Nephron (organoid): ENCODE measurements at regions not wholly inside any gene's neighbourhood (a gene's known extent, or its start where the extent isn't known, plus 50 kb on each side); places are given as distances from the start of the nearest gene placed in this dataset.
"Not testable (repeated sequence)": the region's sequence is repeated elsewhere in the genome, so short reads cannot be mapped to it uniquely, and the experiment has no call there.

Source experiments
- H3K27ac Mint-ChIP-seq, 3 experiments: 2 replicates each; pipeline ENCODE4 v1.8.0; 2020; ENCODE audit warnings: mixed read lengths in 3 of 3, mild to moderate bottlenecking in 2 of 3, moderate library complexity in 1 of 3
- H3K27me3 Mint-ChIP-seq: 2 replicates; pipeline ENCODE4 v1.8.0; 2021; ENCODE audit warnings: low read depth, mild to moderate bottlenecking, moderate library complexity, mixed read lengths
- H3K36me3 Mint-ChIP-seq: 2 replicates; pipeline ENCODE4 v1.8.0; 2020; ENCODE audit warnings: low read depth, mixed read lengths
- H3K4me1 Mint-ChIP-seq: 2 replicates; pipeline ENCODE4 v1.8.0; 2020; ENCODE audit warnings: mixed read lengths
- H3K4me3 Mint-ChIP-seq, 3 experiments: 2 replicates each; pipeline ENCODE4 v1.8.0; 2020; ENCODE audit warnings: mild to moderate bottlenecking in 3 of 3, mixed read lengths in 3 of 3, moderate library complexity in 2 of 3
- H3K9me3 Mint-ChIP-seq: 2 replicates; pipeline ENCODE4 v1.8.0; 2020; ENCODE audit warnings: mixed read lengths
- CTCF ChIP-seq, 3 experiments: fragments of 200-600 bp; sonication (generic); IDR thresholded peaks; one replicate each; pipeline ENCODE4 v1.5.0; 2021; ENCODE audit warnings: antibody characterized with exemption in 3 of 3; ENCODE audit not compliant: unreplicated experiment in 3 of 3

DNA sequence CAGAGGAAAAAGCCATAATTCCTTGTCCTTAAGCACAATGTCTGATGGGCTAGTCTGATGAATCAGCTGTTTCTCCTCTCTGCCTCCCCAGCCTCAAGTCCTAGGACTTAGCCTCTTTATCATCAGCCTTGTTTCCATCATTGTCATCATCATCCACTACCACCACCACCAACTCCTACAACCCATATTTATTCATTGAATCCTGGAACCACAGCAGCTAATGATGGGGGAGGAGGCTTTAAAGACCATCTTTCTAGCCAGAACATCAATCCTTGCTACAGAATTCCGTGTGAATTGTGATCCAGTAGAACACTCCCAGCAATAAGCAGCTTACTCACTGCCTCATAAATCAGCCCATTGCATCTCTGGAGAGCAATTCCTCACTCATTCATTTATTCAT, 97.6 kb upstream of the TMEM132E start:
- Mint-ChIP-seq H3K4me1 (no peaks in the 10 kb centered on the region), H3K9me3 (no peaks in the 10 kb centered on the region), H3K27me3 (peaks cover 47% of the 10 kb centered on the region), H3K4me3 (no peak overlapping the region), H3K36me3 (no peaks in the 10 kb centered on the region), H3K27ac (no peak overlapping the region)
- no peak for TF ChIP-seq CTCF (IDR thresholded peaks at IDR 0.05; ENCODE audit: unreplicated experiment in 3 of 3)

- H3K9me3 Mint-ChIP-seq, result no peaks in the 10 kb centered on the region
Observed at GRCh38 chr17:34479371-34479770, 100.0 kb upstream of the TMEM132E start.

DNA sequence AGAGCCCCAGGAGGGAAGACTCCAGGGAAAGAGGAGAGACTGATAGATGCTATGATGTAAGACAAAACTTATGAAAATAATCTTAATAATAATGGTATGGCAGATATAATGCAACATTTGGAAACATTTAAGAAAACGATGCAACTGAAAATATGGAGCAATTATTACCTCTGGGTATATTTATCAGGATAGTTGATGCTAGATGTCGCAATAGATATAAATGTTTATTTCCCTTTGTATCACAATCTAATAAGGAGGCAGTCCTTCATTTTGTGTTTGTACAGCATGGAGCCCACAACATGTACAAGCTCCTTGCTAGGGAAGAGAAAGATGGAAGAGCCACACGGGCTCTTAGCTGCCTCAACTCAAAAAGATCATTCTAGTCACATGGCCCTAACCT, 101.1 kb upstream of the TMEM132E start:
- Mint-ChIP-seq H3K9me3 (no peaks in the 10 kb centered on the region), H3K36me3 (no peaks in the 10 kb centered on the region), H3K27me3 (peaks cover 26% of the 10 kb centered on the region), H3K4me1 (no peaks in the 10 kb centered on the region), H3K4me3 (no peak overlapping the region), H3K27ac (no peak overlapping the region)
- no peak for TF ChIP-seq CTCF (IDR thresholded peaks at IDR 0.05; ENCODE audit: unreplicated experiment in 3 of 3)

More at GRCh38 chr17:34479371-34479770, 100.0 kb upstream of the TMEM132E start:
- Mint-ChIP-seq H3K36me3 (no peaks in the 10 kb centered on the region), H3K4me1 (no peaks in the 10 kb centered on the region), H3K27ac (no peak overlapping the region), H3K4me3 (no peak overlapping the region), H3K27me3 (peaks cover 29% of the 10 kb centered on the region)
- TF ChIP-seq CTCF (IDR thresholded peaks at IDR 0.05; ENCODE audit: unreplicated experiment in 3 of 3), result no peak

- H3K36me3 Mint-ChIP-seq, result no peaks in the 10 kb centered on the region
- no peak overlapping the region for H3K27ac Mint-ChIP-seq
- no peak for TF ChIP-seq CTCF (IDR thresholded peaks at IDR 0.05; ENCODE audit: unreplicated experiment in 3 of 3)
- no peaks in the 10 kb centered on the region for H3K4me1 Mint-ChIP-seq
- H3K9me3 Mint-ChIP-seq, result no peaks in the 10 kb centered on the region
- no peak overlapping the region for H3K4me3 Mint-ChIP-seq
- peaks cover 18% of the 10 kb centered on the region for H3K27me3 Mint-ChIP-seq
Observed at GRCh38 chr17:34475296-34475695, 104.1 kb upstream of the TMEM132E start.

DNA sequence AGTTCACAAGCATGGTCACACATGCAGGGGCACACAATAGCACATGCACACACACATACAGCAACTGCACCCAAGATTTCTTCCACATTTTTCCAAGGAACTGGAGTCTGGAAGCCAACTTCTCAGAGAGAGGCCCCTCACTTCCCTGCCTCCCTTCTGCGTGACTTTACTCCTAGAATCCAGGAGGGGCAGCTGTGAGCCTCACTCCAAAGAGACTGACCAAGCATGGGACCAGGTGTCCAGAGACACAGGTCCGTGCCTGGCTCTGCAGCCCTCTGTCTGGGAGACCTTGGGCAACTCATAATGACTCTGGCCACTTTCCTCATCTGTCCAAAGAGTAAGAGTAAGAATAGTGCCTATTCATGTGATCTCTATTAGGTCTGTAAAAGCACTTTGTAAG, 104.7 kb upstream of the TMEM132E start:
- TF ChIP-seq CTCF (IDR thresholded peaks at IDR 0.05; ENCODE audit: unreplicated experiment in 3 of 3), result no peak
- Mint-ChIP-seq H3K27ac (no peak overlapping the region), H3K9me3 (no peaks in the 10 kb centered on the region), H3K36me3 (no peaks in the 10 kb centered on the region), H3K27me3 (peaks cover 15% of the 10 kb centered on the region), H3K4me1 (no peaks in the 10 kb centered on the region), H3K4me3 (no peak overlapping the region)

DNA sequence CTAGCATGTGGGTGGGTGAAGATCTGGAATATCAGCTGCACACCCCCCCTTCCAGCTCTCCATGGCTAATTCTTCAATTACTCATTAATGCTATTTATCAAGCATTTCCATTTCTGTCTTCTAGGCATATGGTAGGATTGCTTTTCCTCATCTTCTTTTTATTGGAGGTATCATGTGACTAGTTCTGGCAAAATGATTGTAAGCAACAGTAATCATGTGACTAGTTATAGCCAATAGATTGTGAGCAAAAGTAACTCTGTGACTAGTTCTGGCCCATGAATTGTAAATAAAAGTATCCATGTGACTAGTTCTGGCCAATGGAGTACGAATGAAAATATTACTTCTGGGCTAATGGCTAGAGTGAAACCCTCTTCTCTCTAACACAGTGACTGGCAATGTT, 107.0 kb upstream of the TMEM132E start:
- Mint-ChIP-seq H3K4me3 (no peak overlapping the region), H3K9me3 (no peaks in the 10 kb centered on the region), H3K4me1 (no peaks in the 10 kb centered on the region), H3K27ac (no peak overlapping the region), H3K36me3 (no peaks in the 10 kb centered on the region), H3K27me3 (peaks cover 6% of the 10 kb centered on the region)
- no peak for TF ChIP-seq CTCF (IDR thresholded peaks at IDR 0.05; ENCODE audit: unreplicated experiment in 3 of 3)

- not testable (repeated sequence) for H3K9me3 Mint-ChIP-seq, H3K4me1 Mint-ChIP-seq, H3K36me3 Mint-ChIP-seq
Observed at GRCh38 chr17:34471278-34471677, 108.1 kb upstream of the TMEM132E start.

More at GRCh38 chr17:34471278-34471677, 108.1 kb upstream of the TMEM132E start:
- not testable (repeated sequence) for H3K27me3 Mint-ChIP-seq, H3K27ac Mint-ChIP-seq, H3K4me3 Mint-ChIP-seq
